ENCODE measurements at regions not wholly inside any gene's neighbourhood (a gene's known extent, or its start where the extent isn't known, plus 50 kb on each side); places are given as distances from the start of the nearest gene placed in this dataset.
"Not testable (repeated sequence)": the region's sequence is repeated elsewhere in the genome, so short reads cannot be mapped to it uniquely, and the experiment has no call there.

GRCh38 chr1:100597061-100597741 lies 59.3 kb downstream of the GPR88 start:
- no peak overlapping the region for H3K4me3 Mint-ChIP-seq
- no peaks in the 10 kb centered on the region for H3K36me3 Mint-ChIP-seq (ENCODE audit: insufficient read depth)
- no peak for ATAC-seq (replicated peaks; ENCODE audit: extremely low read depth, poor library complexity, severe bottlenecking)
- peaks cover 9% of the 10 kb centered on the region for H3K9me3 Mint-ChIP-seq
- no peaks in the 10 kb centered on the region for H3K4me1 Mint-ChIP-seq
- H3K27me3 Mint-ChIP-seq, result no peaks in the 10 kb centered on the region
- no peak for DNase-seq (ENCODE audit: low spot score in 2 of 2)
- no peak overlapping the region for H3K27ac Mint-ChIP-seq (ENCODE audit: low read depth)

DNA sequence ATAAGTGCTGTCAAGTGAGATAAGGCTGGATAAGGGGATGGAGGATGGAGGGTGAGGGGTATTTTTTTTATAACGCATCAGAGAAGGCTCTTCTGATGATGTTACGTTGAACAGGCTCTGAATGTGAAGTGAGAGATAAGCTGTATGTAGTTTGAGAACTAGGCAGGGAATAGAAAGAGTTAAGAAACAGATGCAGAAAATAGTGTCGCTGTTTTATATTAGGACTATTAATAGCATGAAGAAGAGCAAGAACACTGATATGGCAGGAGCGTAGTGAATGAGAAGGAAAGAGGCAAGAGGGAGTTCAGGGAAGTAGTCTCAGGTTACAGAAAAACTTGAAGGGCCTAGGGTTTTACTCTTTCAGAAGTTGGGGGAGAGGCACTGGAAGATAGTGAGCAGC lies 59.8 kb downstream of the GPR88 start:
- H3K27ac Mint-ChIP-seq (ENCODE audit: low read depth), result no peak overlapping the region
- DNase-seq (ENCODE audit: low spot score in 2 of 2), result no peak
- no peak for ATAC-seq (replicated peaks; ENCODE audit: extremely low read depth, poor library complexity, severe bottlenecking)
- peaks cover 11% of the 10 kb centered on the region for H3K9me3 Mint-ChIP-seq
- H3K27me3 Mint-ChIP-seq, result no peaks in the 10 kb centered on the region
- H3K4me3 Mint-ChIP-seq, result no peak overlapping the region
- H3K36me3 Mint-ChIP-seq (ENCODE audit: insufficient read depth), result no peaks in the 10 kb centered on the region
- no peaks in the 10 kb centered on the region for H3K4me1 Mint-ChIP-seq

DNA sequence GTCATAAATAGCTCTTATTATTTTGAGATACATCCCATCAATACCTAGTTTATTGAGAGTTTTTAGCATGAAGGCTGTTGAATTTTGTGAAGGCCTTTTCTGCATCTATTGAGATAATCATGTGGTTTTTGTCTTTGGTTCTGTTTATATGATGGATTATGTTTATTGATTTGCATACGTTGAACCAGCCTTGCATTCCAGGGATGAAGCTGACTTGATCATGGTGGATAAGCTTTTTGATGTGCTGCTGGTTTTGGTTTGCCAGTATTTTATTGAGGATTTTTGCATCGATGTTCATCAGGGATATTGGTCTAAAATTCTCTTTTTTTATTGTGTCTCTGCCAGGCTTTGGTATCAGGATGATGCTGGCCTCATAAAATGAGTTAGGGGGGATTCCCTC lies 62.4 kb downstream of the GPR88 start:
- H3K4me3 Mint-ChIP-seq; ATAC-seq (replicated peaks; ENCODE audit: extremely low read depth, poor library complexity, severe bottlenecking); H3K36me3 Mint-ChIP-seq (ENCODE audit: insufficient read depth); DNase-seq (ENCODE audit: low spot score in 2 of 2); H3K4me1 Mint-ChIP-seq; H3K27ac Mint-ChIP-seq (ENCODE audit: low read depth): not testable (repeated sequence)
- Mint-ChIP-seq H3K27me3 (peaks cover 14% of the 10 kb centered on the region), H3K9me3 (peaks cover 19% of the 10 kb centered on the region)

GRCh38 chr1:100602028-100602427 lies 64.1 kb downstream of the GPR88 start:
- Mint-ChIP-seq H3K9me3 (peaks cover 20% of the 10 kb centered on the region), H3K27me3 (peaks cover 30% of the 10 kb centered on the region)
- not testable (repeated sequence) for DNase-seq (ENCODE audit: low spot score in 2 of 2); ATAC-seq (replicated peaks; ENCODE audit: extremely low read depth, poor library complexity, severe bottlenecking); H3K36me3 Mint-ChIP-seq (ENCODE audit: insufficient read depth); H3K27ac Mint-ChIP-seq (ENCODE audit: low read depth); H3K4me3 Mint-ChIP-seq; H3K4me1 Mint-ChIP-seq

- H3K9me3 Mint-ChIP-seq, result peaks cover 20% of the 10 kb centered on the region
- no peak overlapping the region for H3K27ac Mint-ChIP-seq (ENCODE audit: low read depth)
- H3K4me3 Mint-ChIP-seq, result no peak overlapping the region
- no peak for ATAC-seq (replicated peaks; ENCODE audit: extremely low read depth, poor library complexity, severe bottlenecking)
- H3K36me3 Mint-ChIP-seq (ENCODE audit: insufficient read depth), result no peaks in the 10 kb centered on the region
- no peaks in the 10 kb centered on the region for H3K4me1 Mint-ChIP-seq
- peaks cover 30% of the 10 kb centered on the region for H3K27me3 Mint-ChIP-seq
- DNase-seq (ENCODE audit: low spot score in 2 of 2), result no peak
Measured at GRCh38 chr1:100604372-100604771, 66.4 kb downstream of the GPR88 start.

GRCh38 chr1:100606438-100606837 lies 68.5 kb downstream of the GPR88 start:
- Mint-ChIP-seq H3K9me3 (peaks cover 13% of the 10 kb centered on the region), H3K4me1 (no peaks in the 10 kb centered on the region), H3K36me3 (ENCODE audit: insufficient read depth) (no peaks in the 10 kb centered on the region), H3K27me3 (peaks cover 30% of the 10 kb centered on the region), H3K4me3 (no peak overlapping the region), H3K27ac (ENCODE audit: low read depth) (no peak overlapping the region)
- ATAC-seq (replicated peaks; ENCODE audit: extremely low read depth, poor library complexity, severe bottlenecking), result no peak
- no peak for DNase-seq (ENCODE audit: low spot score in 2 of 2)

DNA sequence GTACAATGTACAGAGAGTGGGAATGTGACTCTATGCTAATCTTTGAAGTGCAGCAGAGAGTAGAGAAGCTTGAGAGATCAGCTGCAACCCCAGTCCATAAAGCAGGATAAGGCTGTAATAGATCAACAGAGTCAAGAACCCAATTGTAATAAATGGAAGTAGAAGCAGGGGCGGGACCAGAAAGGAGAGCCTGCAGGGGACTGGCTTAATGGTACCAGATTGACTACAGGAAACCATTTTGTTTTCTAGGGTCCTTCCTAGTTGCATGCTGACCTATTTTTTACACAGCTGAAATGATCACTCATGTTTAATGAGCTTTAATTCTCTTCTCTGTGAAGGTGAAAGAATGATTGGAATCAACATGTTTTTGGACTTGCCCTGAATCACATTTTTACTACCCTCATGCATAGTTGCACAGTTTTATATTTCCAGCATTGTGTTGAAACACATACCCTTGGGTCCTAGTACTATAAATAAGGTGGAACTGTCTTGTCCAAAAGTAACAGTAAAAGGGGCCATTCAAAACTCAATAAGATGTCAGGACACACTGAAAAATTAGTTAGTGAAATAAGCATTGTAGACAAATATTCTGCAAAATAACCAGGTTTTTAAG lies 69.8 kb downstream of the GPR88 start:
- H3K4me3 Mint-ChIP-seq, result no peak overlapping the region
- DNase-seq (ENCODE audit: low spot score in 2 of 2) (no peak), ATAC-seq (replicated peaks; ENCODE audit: extremely low read depth, poor library complexity, severe bottlenecking) (no peak)
- no peaks in the 10 kb centered on the region for H3K36me3 Mint-ChIP-seq (ENCODE audit: insufficient read depth)
- H3K4me1 Mint-ChIP-seq, result no peaks in the 10 kb centered on the region
- peaks cover 30% of the 10 kb centered on the region for H3K27me3 Mint-ChIP-seq
- no peak overlapping the region for H3K27ac Mint-ChIP-seq (ENCODE audit: low read depth)
- H3K9me3 Mint-ChIP-seq, result peaks cover 9% of the 10 kb centered on the region

DNA sequence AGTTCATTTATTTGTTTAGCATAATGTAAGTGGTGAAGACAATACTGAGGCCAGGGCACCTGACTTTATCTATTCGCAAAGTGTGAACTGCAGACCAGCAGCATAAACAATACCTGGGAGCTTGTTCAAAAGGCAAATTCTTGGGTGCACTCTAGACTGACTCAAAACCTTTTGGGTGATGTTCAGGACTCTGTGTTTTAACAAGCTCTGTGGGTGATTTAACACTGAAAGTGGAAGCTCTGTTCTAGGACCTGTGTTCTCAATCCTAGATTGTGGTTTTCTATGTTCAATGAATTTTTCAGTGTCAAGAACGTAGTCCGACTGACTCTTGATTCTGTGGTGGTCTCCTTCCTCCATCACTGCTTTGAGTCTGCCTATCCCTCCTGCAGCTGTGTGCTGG lies 71.9 kb downstream of the GPR88 start:
- no peak for ATAC-seq (replicated peaks; ENCODE audit: extremely low read depth, poor library complexity, severe bottlenecking)
- H3K4me3 Mint-ChIP-seq, result no peak overlapping the region

DNA sequence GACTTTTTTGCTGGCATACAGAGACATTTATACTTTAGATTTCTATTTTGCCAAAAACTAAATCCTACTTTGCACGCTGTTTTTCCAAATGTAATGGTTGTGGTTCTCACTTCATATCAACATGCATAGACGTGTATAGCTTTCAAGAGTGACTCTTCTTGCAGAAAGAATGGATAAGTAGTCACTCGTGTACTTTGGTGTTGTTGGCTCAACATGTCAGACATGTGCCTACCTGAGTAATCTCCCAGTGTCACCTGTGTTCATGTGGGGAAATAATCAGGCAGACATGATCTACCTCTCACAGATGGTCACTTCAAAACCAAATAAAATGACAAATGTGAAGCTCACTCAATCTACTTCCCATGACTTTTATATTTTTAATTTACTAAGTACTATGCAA lies 73.1 kb downstream of the GPR88 start:
- Mint-ChIP-seq H3K27me3 (peaks cover 9% of the 10 kb centered on the region), H3K4me3 (no peak overlapping the region), H3K27ac (ENCODE audit: low read depth) (no peak overlapping the region), H3K9me3 (no peaks in the 10 kb centered on the region), H3K36me3 (ENCODE audit: insufficient read depth) (no peaks in the 10 kb centered on the region), H3K4me1 (peaks cover 14% of the 10 kb centered on the region)
- ATAC-seq (replicated peaks; ENCODE audit: extremely low read depth, poor library complexity, severe bottlenecking) (no peak), DNase-seq (ENCODE audit: low spot score in 2 of 2) (no peak)

More for the DNA sequence above, 71.9 kb downstream of the GPR88 start:
- no peak for DNase-seq (ENCODE audit: low spot score in 2 of 2)
- Mint-ChIP-seq H3K36me3 (ENCODE audit: insufficient read depth) (no peaks in the 10 kb centered on the region), H3K4me1 (peaks cover 14% of the 10 kb centered on the region), H3K27ac (ENCODE audit: low read depth) (no peak overlapping the region), H3K27me3 (peaks cover 21% of the 10 kb centered on the region), H3K9me3 (peaks cover 5% of the 10 kb centered on the region)

GRCh38 chr1:100612540-100612939 lies 74.6 kb downstream of the GPR88 start:
- no peaks in the 10 kb centered on the region for H3K27me3 Mint-ChIP-seq
- no peaks in the 10 kb centered on the region for H3K9me3 Mint-ChIP-seq
- no peak for DNase-seq (ENCODE audit: low spot score in 2 of 2)
- no peak overlapping the region for H3K27ac Mint-ChIP-seq (ENCODE audit: low read depth)
- ATAC-seq (replicated peaks; ENCODE audit: extremely low read depth, poor library complexity, severe bottlenecking), result no peak
- H3K4me3 Mint-ChIP-seq, result no peak overlapping the region
- peaks cover 14% of the 10 kb centered on the region for H3K4me1 Mint-ChIP-seq
- H3K36me3 Mint-ChIP-seq (ENCODE audit: insufficient read depth), result no peaks in the 10 kb centered on the region

- Mint-ChIP-seq H3K4me3 (peak overlapping the region; percentile 53), H3K27me3 (no peaks in the 10 kb centered on the region), H3K27ac (ENCODE audit: low read depth) (no peak overlapping the region), H3K4me1 (peaks cover 14% of the 10 kb centered on the region), H3K36me3 (ENCODE audit: insufficient read depth) (no peaks in the 10 kb centered on the region), H3K9me3 (no peaks in the 10 kb centered on the region)
- ATAC-seq (replicated peaks; ENCODE audit: extremely low read depth, poor library complexity, severe bottlenecking) (peak; percentile 88), DNase-seq (ENCODE audit: low spot score in 2 of 2) (no peak)
Measured at GRCh38 chr1:100613817-100614559, 76.0 kb downstream of the GPR88 start.

GRCh38 chr1:100614570-100614969 lies 76.6 kb downstream of the GPR88 start:
- Mint-ChIP-seq H3K36me3 (ENCODE audit: insufficient read depth) (no peaks in the 10 kb centered on the region), H3K9me3 (no peaks in the 10 kb centered on the region), H3K4me1 (peaks cover 14% of the 10 kb centered on the region), H3K27me3 (no peaks in the 10 kb centered on the region), H3K4me3 (peak overlapping the region; percentile 53), H3K27ac (ENCODE audit: low read depth) (no peak overlapping the region)
- DNase-seq (ENCODE audit: low spot score in 2 of 2) (no peak), ATAC-seq (replicated peaks; ENCODE audit: extremely low read depth, poor library complexity, severe bottlenecking) (peak; percentile 46)

DNA sequence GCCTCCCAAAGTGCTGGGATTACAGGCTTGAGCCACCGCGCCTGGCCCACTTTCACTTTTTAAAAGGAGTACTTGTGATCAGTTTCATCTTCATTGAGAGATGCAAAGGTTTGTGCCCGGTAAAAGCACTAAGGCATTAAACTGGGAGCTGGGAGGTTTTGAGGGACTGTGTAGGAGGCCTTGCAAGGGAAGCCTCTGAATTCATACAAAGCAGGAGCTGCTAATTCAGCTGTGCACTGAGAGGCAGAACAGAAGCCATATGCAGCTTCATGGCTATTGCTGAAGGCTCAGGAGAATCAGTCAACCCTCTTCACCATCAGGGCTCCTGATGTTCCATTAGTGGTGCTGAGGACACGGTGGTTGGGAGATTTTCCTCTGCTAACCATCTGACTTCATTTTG lies 77.7 kb downstream of the GPR88 start:
- no peaks in the 10 kb centered on the region for H3K9me3 Mint-ChIP-seq
- H3K27me3 Mint-ChIP-seq, result no peaks in the 10 kb centered on the region
- no peak overlapping the region for H3K4me3 Mint-ChIP-seq
- peaks cover 14% of the 10 kb centered on the region for H3K4me1 Mint-ChIP-seq
- ATAC-seq (replicated peaks; ENCODE audit: extremely low read depth, poor library complexity, severe bottlenecking), result no peak
- H3K36me3 Mint-ChIP-seq (ENCODE audit: insufficient read depth), result no peaks in the 10 kb centered on the region
- H3K27ac Mint-ChIP-seq (ENCODE audit: low read depth), result no peak overlapping the region
- no peak for DNase-seq (ENCODE audit: low spot score in 2 of 2)
